Neural progenitor cell (in vitro differentiated cells): ENCODE measurements at regions not wholly inside any gene's neighbourhood (a gene's known extent, or its start where the extent isn't known, plus 50 kb on each side); places are given as distances from the start of the nearest gene placed in this dataset.
"Not testable (repeated sequence)": the region's sequence is repeated elsewhere in the genome, so short reads cannot be mapped to it uniquely, and the experiment has no call there.

Source experiments
- DNase-seq: peaks from one replicate; pipeline ENCODE4 v3.0.0-alpha.2; 2016; ENCODE audit warnings: low spot score
- H2AFZ ChIP-seq: fragments of 200-600 bp; sonication (generic); replicated peaks from 2 replicates; pipeline ENCODE4 v1.6.1; 2016; ENCODE audit warnings: antibody characterized with exemption
- H3F3A ChIP-seq: fragments of 200-600 bp; sonication (generic); 2 replicates; pipeline ENCODE4 v1.6.1; 2016; ENCODE audit warnings: antibody characterized with exemption, low read depth
- H3K27ac ChIP-seq: fragments of 200-600 bp; sonication (generic); 2 replicates; pipeline ENCODE4 v1.5.1; 2016; ENCODE audit warnings: mild to moderate bottlenecking
- H3K27me3 ChIP-seq: fragments of 200-600 bp; sonication (generic); 2 replicates; pipeline ENCODE4 v1.6.1; 2016; ENCODE audit warnings: mild to moderate bottlenecking, moderate library complexity
- H3K36me3 ChIP-seq: fragments of 200-600 bp; sonication (generic); 2 replicates; pipeline ENCODE4 v1.5.1; 2016
- H3K4me1 ChIP-seq: fragments of 200-600 bp; sonication (generic); 2 replicates; pipeline ENCODE4 v1.6.1; 2016; ENCODE audit warnings: mixed run types
- H3K4me2 ChIP-seq: fragments of 200-600 bp; sonication (generic); 2 replicates; pipeline ENCODE4 v1.6.1; 2016
- H3K4me3 ChIP-seq: fragments of 200-600 bp; sonication (generic); 2 replicates; pipeline ENCODE4 v1.5.1; 2016
- H3K79me2 ChIP-seq: fragments of 200-600 bp; sonication (generic); 2 replicates; pipeline ENCODE4 v1.6.1; 2016; ENCODE audit warnings: low read depth
- H3K9ac ChIP-seq: fragments of 200-600 bp; sonication (generic); 2 replicates; pipeline ENCODE4 v1.6.1; 2016
- H3K9me3 ChIP-seq: fragments of 200-600 bp; sonication (generic); 2 replicates; pipeline ENCODE4 v1.5.1; 2016; ENCODE audit warnings: low read depth
- H4K20me1 ChIP-seq: fragments of 200-600 bp; sonication (generic); 2 replicates; pipeline ENCODE4 v1.6.1; 2016; ENCODE audit warnings: low read depth
- H3K27ac Mint-ChIP-seq: 3 replicates; pipeline ENCODE4 v1.8.0; 2021; ENCODE audit warnings: mixed read lengths
- H3K27me3 Mint-ChIP-seq: 2 replicates; pipeline ENCODE4 v1.8.0; 2022; ENCODE audit warnings: low read depth, mild to moderate bottlenecking, inconsistent platforms, moderate library complexity, mixed read lengths; ENCODE audit not compliant: insufficient read depth
- H3K36me3 Mint-ChIP-seq: 3 replicates; pipeline ENCODE4 v1.8.0; 2021; ENCODE audit warnings: mixed read lengths
- H3K4me1 Mint-ChIP-seq: 3 replicates; pipeline ENCODE4 v1.8.0; 2021; ENCODE audit warnings: mixed read lengths
- H3K4me3 Mint-ChIP-seq: 3 replicates; pipeline ENCODE4 v1.8.0; 2021; ENCODE audit warnings: mild to moderate bottlenecking, moderate library complexity, mixed read lengths
- H3K9me3 Mint-ChIP-seq: 3 replicates; pipeline ENCODE4 v1.8.0; 2020; ENCODE audit warnings: mixed read lengths
- EZH2 ChIP-seq: fragments of 200-600 bp; sonication (generic); IDR thresholded peaks from 2 replicates; pipeline ENCODE4 v1.6.1; 2017; ENCODE audit warnings: antibody characterized with exemption, mild to moderate bottlenecking, moderate library complexity
- EZH2phosphoT487 ChIP-seq: fragments of 200-600 bp; sonication (generic); IDR thresholded peaks from 2 replicates; pipeline ENCODE4 v1.6.1; 2017; ENCODE audit warnings: antibody characterized with exemption
- TF ChIP-seq, protein P1 (sequence below): fragments of 200-600 bp; sonication (generic); IDR thresholded peaks from 2 replicates; pipeline ENCODE4 v1.5.1; 2017; ENCODE audit warnings: antibody characterized with exemption, mild to moderate bottlenecking

DNA sequence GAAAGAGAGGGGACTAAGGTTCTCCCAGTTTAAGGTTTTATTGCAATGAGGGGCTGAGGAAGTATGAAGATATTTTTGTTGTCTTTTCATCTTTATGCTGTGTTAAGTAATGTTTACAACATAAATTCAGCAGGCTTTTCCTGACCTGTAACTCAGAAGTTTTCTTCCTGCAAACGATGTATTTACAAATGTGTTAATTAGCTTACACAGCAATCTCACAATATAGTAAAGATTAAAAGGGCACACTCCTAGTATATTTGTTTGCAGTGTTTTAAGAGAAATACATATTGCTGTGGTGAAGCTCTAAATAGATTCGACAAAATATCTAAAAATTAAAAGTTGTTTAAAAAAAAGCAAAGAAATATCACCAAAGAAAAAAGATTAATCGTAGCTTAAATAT is 55.7 kb downstream of the OR11H12 start:
- Histone ChIP-seq H2AFZ (no peak overlapping the region), H4K20me1 (no peaks in the 10 kb centered on the region), H3K36me3 (no peaks in the 10 kb centered on the region), H3K9me3 (peaks cover 53% of the 10 kb centered on the region), H3K4me1 (no peaks in the 10 kb centered on the region), H3K27ac (no peak overlapping the region), H3K4me3 (no peak overlapping the region), H3K79me2 (no peaks in the 10 kb centered on the region), H3K27me3 (no peaks in the 10 kb centered on the region), H3K9ac (no peak overlapping the region), H3K4me2 (no peak overlapping the region), H3F3A (no peaks in the 10 kb centered on the region)
- no peaks in the 10 kb centered on the region for H3K4me1 Mint-ChIP-seq
- no peak for TF ChIP-seq EZH2phosphoT487
- TF ChIP-seq, protein P1, sequence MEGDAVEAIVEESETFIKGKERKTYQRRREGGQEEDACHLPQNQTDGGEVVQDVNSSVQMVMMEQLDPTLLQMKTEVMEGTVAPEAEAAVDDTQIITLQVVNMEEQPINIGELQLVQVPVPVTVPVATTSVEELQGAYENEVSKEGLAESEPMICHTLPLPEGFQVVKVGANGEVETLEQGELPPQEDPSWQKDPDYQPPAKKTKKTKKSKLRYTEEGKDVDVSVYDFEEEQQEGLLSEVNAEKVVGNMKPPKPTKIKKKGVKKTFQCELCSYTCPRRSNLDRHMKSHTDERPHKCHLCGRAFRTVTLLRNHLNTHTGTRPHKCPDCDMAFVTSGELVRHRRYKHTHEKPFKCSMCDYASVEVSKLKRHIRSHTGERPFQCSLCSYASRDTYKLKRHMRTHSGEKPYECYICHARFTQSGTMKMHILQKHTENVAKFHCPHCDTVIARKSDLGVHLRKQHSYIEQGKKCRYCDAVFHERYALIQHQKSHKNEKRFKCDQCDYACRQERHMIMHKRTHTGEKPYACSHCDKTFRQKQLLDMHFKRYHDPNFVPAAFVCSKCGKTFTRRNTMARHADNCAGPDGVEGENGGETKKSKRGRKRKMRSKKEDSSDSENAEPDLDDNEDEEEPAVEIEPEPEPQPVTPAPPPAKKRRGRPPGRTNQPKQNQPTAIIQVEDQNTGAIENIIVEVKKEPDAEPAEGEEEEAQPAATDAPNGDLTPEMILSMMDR, result no peak
- TF ChIP-seq EZH2, result no peak
- H3K4me3 Mint-ChIP-seq, result no peak overlapping the region
- H3K36me3 Mint-ChIP-seq, result no peaks in the 10 kb centered on the region
- H3K27me3 Mint-ChIP-seq, result peaks cover 11% of the 10 kb centered on the region
- H3K27ac Mint-ChIP-seq, result no peak overlapping the region
- DNase-seq, result no peak
- peaks cover 51% of the 10 kb centered on the region for H3K9me3 Mint-ChIP-seq

DNA sequence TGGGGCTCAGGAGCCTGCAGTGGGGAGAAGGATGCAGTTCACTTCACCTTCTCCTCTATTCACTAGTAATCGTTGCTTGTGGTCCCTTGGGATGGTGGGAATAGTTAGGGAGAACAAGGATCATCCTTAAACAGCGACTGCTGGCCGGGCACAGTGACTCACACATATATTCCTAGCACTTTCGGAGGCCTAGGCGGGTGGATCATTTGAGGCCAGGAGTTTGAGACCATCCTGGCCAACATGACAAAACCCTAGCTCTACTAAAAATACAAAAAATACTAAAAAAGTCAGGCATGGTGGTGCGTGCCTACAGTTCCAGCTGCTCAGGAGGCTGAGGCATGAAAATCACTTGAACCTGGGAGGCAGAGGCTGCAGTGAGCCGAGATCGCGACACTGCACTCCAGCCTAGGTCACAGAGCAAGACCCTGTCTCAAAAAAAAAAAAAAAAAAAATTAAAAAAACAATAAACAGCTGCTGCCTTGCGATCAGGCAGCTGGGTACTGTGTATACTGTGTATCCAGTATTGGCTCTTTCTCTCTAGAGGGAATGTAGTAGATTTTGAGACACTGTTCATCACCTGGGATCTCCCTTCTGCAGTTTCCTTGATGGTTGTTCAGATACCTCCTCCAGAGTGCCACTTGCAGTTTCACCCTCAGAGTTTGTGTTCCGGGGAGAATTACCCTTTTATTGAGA is 59.1 kb downstream of the OR11H12 start:
- not testable (repeated sequence) for H3K27me3 ChIP-seq, H3K79me2 ChIP-seq, H2AFZ ChIP-seq, H3K27ac ChIP-seq, H3K4me3 Mint-ChIP-seq, H3K9ac ChIP-seq, H4K20me1 ChIP-seq, H3K27ac Mint-ChIP-seq, H3K36me3 ChIP-seq, DNase-seq, H3K4me1 Mint-ChIP-seq, H3K4me2 ChIP-seq, H3K36me3 Mint-ChIP-seq, H3K4me1 ChIP-seq, H3F3A ChIP-seq, H3K4me3 ChIP-seq
- Mint-ChIP-seq H3K27me3 (peaks cover 14% of the 10 kb centered on the region), H3K9me3 (peaks cover 64% of the 10 kb centered on the region)
- H3K9me3 ChIP-seq, result peaks cover 75% of the 10 kb centered on the region

DNA sequence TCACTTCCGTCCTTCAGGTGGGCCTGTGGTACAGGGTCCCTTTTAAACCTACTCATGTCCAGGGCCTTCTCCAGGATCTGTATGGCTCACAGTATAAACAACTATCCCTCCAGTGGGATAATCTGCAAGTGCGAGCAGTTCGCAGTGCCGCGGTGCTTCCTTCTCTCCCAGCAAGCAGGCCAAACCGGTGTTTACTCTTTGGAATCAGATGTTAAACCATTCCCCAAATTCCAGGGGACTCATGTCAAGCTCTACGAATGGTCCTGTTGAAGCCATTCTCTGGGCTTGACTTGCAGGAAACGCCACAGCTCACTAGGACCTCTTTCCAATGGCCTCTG is 59.6 kb downstream of the OR11H12 start:
- no peaks in the 10 kb centered on the region for H3F3A ChIP-seq
- no peaks in the 10 kb centered on the region for H3K4me1 Mint-ChIP-seq
- peaks cover 80% of the 10 kb centered on the region for H3K9me3 ChIP-seq
- no peak overlapping the region for H2AFZ ChIP-seq
- no peaks in the 10 kb centered on the region for H3K79me2 ChIP-seq
- H3K9ac ChIP-seq, result no peak overlapping the region
- no peaks in the 10 kb centered on the region for H4K20me1 ChIP-seq
- no peak overlapping the region for H3K4me2 ChIP-seq
- peaks cover 65% of the 10 kb centered on the region for H3K9me3 Mint-ChIP-seq
- H3K36me3 Mint-ChIP-seq, result no peaks in the 10 kb centered on the region
- peaks cover 12% of the 10 kb centered on the region for H3K27me3 Mint-ChIP-seq
- no peaks in the 10 kb centered on the region for H3K36me3 ChIP-seq
- no peak overlapping the region for H3K27ac Mint-ChIP-seq
- DNase-seq, result no peak
- no peak overlapping the region for H3K4me3 ChIP-seq
- no peaks in the 10 kb centered on the region for H3K27me3 ChIP-seq
- no peak overlapping the region for H3K27ac ChIP-seq
- H3K4me3 Mint-ChIP-seq, result no peak overlapping the region
- H3K4me1 ChIP-seq, result no peaks in the 10 kb centered on the region
- TF ChIP-seq, protein P1, result no peak
- TF ChIP-seq EZH2phosphoT487, result no peak
- TF ChIP-seq EZH2, result no peak

DNA sequence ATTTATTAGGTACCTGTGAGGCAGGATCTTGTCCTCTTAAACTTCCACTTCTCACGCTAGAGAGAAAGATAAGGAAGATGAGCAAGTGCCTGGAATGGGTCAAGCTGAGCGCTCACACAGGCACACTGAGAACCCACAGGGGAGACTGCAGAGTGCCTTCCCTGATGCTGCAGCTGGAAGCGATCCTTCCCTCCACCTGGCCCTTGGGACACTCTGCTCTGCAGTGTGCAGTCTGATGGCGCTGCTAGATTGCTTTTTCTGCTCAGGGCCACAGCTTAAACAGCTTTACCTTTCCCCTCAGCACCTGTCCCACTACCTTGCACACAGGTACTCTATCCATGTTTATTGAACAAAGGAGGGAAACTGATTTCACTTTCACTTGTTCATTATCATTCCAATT is 66.9 kb downstream of the OR11H12 start:
- not testable (repeated sequence) for H3K27me3 ChIP-seq, H4K20me1 ChIP-seq, H3K4me3 Mint-ChIP-seq, H2AFZ ChIP-seq, H3F3A ChIP-seq, H3K4me3 ChIP-seq, H3K9ac ChIP-seq, H3K4me1 Mint-ChIP-seq, DNase-seq, H3K4me2 ChIP-seq, H3K79me2 ChIP-seq, H3K36me3 Mint-ChIP-seq, H3K27ac Mint-ChIP-seq, H3K36me3 ChIP-seq, H3K27ac ChIP-seq, H3K4me1 ChIP-seq, H3K27me3 Mint-ChIP-seq
- peaks cover 41% of the 10 kb centered on the region for H3K9me3 Mint-ChIP-seq
- H3K9me3 ChIP-seq, result peaks cover 59% of the 10 kb centered on the region
